Activated CD4-positive, CD25-positive, alpha-beta regulatory T cell treated with anti-CD3 and anti-CD28 coated beads, Interleukin-2, amount 50 U/mL, for 72 hours (primary cell): ENCODE measurements at regions not wholly inside any gene's neighbourhood (a gene's known extent, or its start where the extent isn't known, plus 50 kb on each side); places are given as distances from the start of the nearest gene placed in this dataset.

Experiments
- DNase-seq: peaks from one replicate; pipeline ENCODE4 v3.0.0; 2021

DNA sequence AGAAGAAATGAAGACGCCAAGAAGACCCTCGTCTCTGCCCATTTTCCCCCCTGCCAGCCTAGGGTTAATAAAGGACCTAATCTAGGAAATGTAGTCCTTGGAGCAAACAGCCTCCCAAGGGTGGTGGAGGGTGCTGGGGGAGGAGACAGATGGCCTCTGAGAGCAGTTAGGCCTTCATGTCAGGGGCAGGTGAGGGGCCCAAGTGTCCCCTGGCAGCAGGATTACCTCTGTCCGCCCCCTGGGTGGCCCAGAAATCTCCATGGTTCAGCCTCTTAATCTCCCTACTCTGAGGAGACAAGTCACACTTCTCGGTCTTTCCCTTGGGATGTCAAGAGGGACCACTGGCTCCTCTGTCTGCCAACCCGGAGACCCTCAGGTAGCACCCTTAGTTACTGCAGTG, 365.4 kb upstream of the TNRC6C start:
- DNase-seq = no peak

DNA sequence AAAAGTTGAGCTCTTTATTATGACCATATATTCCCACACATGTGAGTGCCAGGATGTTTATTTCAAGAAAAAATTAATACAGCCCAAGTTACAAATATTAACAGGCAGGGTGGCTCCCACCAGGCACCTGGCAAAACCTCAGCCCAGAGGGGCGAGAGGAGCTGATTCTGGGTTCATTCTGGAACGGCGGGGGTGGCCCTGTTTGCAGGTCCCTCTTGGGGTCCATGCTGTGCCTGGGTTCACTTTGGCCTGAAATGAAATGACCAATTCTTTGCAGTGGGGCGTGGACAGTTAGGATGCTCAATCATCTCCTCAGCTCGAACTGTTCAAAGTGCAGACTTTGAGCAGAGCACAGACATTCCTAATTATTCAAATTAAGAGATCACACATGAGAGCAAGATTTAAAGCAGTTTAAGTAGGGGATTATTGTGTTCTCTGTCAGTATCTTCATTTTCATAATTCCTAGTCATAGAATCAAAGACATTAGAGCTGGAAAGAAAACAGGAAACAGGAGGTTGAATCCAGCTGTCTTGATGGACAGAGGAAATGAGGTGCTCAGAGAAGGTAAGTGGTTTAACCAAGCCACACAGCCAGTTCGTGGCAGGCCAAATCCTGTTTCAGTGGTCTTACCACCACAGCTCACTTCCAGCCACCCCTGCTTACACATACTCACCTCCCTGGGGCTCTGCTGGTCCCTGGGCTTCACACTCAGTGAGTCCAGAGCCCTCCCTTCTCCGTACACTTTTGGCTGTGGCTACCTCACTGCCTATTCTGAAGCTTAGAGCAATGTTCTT, 363.9 kb upstream of the TNRC6C start:
- DNase-seq = no peak

DNA sequence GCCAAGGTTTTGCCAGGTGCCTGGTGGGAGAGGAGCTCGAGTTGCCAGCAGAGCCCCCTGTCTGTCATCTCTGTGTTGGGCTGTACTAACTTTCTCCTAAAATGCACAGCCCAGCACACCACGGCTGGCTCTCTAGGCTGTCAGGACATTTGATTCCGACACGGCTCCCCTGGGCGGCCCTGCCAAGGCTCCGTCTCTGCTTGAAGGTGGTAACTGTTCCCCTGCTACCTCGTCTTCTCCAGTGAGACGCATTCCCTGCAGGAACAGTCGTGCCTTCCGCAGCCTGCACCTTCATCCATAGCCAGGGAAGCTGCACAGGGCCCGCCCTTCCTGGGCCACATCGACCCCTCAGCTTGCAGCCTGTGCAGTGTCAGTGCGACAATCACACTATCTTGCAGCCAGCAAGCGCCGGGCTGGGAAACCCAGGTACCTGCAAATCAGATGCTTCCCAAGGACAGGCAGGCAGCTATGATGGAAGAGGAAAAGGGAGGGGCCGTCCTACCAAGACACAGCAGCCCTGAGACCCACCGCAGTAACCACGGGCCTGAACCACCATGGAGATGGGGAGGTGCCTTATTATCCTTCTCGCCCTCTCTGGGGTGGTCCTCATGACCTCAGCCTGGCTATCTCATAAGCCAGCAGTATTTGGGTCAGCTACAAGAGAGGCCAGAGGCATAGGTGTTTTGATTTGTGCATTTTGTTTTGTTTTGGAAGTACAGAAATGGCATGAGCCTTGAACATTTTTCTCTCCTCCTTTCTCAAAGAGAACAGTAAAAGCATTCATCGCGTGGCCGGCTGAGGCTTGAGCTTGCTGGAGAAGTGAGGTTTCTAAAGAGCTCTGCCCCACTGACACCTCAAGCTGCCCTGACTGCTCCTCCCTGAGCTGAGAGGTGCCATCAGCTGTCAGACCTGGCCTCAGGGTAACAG, 361.7 kb upstream of the TNRC6C start:
- DNase-seq = no peak

DNA sequence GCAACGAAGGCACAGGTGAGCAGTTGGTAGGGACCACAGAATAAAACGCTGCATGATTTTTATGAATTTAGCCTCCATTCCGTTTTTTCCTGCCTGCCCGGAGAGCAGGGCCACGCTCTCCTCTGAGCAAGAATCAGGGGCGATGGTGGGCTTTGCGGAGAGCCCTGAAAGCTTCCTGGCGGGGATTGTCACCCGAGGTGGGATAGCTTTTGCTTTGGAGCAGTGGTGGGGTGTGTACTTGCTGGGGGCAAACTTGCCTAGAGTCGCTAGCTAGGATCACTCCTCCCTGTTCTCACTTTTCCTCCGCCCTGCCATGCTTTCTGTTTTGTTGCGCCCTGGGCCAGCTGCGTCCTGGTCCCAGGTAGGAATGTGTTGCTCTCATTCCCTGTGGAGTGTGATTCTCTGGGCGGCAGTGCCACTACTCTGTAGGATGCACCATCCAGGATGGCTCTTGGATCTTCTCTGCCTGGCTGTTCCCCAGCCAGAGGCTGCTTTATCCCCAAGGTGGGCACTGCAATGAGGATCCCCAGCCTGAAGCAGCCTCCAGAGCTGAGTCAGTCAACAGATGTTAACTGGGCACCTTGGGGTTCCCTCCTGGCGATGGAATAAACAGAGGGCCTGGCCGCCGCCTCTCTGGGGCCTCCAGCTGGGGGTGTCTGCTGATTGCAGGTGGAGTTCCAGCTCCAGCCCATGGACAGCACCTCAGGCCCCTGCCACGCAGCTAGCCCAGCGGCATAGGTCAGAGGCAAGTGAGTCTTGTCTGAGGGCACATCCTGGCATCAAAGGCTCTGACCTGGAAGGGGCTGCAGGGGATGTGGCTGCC, 360.9 kb upstream of the TNRC6C start:
- DNase-seq = no peak

DNA sequence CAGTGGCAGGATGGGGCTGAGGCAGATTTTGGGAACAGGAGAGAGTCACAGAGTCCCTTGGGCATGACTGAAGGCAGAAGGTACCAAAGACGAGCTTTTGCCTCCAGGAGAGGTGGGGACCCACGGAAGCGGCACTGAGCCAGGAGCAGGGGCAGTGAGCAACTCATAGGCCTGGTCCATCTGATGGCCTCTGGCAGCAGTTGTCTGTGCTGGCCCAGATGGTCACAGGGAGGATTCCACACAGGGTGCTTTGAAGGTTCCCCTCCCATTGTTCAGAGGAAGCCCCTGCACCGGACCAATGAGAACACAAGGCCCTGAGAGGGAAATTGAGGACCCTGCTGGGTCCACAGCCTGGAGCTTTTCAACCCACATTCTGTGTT, 360.3 kb upstream of the TNRC6C start:
- no peak for DNase-seq

DNA sequence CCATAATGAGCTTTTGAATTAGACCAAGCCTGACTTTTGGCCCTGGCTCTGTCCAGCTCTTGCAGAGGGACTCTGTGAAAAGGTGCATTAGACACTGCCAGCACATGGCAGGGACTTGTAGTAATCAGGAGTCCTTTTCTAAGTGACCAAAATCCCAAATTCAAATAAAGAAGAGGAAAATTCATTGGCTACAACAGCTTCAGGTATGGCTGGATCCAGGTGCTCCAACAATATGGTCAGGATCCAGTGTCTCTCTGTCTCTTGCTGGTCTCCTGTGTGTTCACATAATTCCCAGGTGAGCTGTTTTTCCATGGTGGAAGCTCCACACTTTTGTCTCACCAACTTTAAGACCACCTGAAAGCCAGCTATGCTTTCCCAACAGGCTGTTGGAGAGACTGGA, 358.8 kb upstream of the TNRC6C start:
- no peak for DNase-seq

DNA sequence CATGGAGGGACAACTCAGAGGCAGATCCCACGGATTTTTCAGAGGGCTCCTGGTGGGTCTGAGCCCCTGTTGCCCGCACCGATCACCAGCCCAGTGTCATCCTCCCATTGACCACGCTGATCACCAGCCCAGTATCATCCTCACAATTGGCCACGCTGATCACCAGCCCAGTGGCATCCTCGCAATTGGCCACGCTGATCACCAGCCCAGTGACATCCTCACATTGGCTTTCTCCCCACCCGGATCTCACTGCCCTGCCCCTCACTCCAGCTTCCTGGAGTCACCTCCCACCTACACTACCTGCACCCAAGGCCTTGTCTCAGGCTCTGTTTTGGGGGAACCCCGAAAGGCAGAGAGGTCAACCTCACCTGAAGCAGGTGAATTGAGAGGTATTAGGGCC, 358.2 kb upstream of the TNRC6C start:
- no peak for DNase-seq

DNA sequence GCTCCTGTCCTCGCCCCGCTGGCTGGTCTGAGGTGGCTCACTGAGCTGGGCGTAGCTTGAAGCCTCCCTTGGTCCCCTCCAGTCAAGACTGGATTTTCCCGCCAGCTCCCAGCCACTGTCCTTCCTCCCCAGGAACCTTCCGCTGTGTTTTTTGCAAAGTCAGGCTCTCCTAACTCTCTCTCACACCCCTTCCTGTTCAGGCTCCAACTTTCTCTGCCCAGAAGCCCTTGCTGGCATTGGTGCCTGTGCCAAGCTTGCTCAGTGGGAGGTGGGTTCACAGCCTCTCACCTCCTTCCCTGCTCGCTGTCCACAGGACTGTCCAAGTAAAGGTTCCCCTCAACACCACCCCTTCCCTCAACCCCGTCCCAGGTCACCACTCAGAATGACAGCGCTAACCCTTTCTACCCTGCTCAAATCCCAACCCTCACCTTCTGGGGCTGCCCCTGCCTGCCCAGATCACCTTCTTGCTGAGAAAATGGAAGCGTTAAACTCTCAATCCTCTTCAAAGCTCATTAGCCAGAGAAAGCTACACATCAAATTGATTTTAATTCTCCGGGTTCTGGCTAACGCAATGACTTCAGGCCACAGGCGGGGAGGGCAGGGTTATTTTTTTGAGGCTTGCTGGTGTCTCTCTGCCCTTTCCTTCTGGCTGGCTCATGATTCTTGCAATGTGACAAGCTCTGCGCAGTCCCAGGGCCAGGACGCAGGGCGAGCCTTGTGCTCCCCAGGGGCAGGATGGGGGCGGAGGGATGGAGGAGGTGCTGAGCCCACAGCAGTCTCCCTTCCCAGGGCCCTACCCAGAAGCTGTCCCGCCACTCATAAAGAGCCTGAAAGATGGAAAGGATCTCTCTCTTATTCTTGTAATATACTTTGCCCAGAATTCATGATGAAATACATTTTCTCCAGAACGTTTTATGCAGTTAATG, 357.2 kb upstream of the TNRC6C start:
- DNase-seq = no peak

DNA sequence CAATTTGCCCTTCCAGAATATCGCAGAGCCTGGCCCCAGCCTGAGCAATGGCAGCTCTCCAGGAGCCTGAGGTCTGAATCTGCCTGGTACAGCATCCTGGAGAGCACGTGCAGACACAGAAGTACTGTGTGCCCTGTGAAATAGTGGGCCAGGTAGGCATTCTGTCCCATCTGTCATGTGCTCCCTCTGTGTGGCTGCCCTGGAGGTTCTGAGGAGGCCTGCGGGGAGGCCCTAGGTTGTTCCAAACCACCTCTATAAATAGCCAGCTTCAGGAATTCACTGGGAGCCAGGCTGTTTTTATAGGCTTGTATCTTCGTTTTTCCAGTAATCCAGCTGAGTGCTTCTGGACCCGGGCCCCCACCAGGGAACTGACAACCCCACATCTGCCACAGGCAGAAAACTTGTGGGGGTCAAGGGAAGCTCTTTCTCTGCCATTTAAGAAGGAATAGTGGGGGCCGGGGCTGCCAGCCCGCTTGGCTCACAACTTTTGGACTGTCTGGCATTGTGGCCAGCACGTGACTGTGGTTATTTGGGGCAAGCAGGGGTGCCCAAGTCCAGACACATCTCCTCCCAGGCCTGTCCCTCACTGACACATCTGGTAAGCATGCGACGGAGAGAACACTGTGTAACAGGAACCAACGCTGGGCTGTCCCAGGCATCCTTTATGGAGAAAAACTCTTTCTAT, 356.3 kb upstream of the TNRC6C start:
- DNase-seq = no peak

DNA sequence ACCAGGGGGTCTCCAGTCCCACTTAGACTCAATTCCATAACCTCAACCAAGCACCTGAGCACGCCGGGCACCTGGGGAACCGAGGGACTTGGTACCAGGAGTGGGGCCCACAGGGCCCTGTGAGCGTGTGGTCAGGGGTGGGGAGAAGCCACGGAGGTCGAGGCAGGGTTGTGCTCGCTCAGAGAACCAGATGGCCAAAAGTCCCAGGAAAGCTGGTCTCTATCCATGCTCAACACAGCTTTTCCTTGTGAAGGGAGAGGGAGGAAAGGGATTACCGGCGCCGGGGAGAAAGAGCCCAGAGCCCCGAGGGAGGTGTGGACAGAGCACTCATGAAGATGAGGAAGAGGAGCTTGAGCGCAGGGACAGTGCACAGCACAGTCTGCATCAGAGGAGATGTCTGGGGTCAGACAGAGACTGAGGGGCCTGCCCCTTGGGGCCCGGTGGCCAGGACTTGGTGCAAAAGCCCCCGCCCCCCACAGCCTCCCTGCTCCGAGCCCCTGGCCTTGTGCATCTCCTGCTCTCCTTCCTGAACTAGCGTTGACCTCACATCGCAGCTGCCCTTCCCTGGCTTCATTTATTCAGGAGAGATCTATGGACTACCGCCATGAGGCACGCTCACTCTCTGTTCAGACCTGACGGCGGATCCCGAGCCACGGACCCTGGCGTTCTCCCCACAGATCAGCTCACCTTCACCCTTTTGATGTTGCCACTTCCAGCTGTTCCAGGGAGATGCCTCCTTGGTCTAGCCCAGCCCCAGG, 355.4 kb upstream of the TNRC6C start:
- DNase-seq = no peak

DNA sequence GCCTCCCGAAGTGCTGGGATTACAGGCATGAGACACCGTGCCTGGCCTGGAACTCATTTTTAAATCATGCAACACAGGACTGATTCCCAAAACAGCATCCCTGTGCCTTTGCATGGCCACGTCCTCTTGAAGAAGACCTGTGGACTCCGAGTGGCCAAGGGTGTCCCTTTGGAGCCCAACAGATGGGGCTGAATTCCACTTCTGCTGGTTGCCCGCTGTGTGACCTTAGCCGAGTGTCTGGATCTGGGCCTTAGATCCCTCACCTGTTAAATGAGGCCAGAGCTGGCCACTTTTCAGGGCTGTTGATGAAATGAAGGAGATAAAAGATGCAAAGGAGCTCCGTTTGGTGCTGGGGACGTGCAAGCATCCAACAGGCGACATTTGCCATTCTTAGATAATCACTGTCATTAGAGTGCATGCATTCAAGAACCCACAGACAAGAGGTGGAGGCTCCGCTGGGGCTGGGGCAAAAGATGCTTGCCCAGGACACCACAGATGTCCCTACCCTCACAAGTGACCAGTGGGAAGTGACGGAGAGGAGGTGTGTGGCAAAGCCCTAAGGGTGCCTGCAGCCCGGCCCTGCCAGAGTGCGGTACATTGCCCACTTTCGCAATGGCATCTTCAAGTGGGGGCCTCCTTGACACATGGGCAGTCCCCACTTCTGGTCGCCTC, 354.1 kb upstream of the TNRC6C start:
- no peak for DNase-seq

DNA sequence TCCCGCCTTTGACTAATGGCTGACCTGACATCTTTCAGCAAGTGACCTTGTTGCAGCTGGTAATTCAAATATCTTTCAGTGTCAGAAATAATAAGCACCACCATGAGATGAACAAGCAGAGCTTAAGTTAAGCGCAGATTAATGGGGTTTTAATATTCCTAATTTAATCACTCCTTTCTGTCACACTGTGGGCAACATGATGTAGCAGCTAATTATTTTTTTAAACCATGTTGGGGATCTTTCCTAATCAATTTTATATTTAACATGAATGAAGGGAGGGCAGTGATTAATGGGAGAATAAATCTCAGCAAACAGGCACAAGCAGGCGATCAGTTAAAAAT, 353.6 kb upstream of the TNRC6C start:
- no peak for DNase-seq

DNA sequence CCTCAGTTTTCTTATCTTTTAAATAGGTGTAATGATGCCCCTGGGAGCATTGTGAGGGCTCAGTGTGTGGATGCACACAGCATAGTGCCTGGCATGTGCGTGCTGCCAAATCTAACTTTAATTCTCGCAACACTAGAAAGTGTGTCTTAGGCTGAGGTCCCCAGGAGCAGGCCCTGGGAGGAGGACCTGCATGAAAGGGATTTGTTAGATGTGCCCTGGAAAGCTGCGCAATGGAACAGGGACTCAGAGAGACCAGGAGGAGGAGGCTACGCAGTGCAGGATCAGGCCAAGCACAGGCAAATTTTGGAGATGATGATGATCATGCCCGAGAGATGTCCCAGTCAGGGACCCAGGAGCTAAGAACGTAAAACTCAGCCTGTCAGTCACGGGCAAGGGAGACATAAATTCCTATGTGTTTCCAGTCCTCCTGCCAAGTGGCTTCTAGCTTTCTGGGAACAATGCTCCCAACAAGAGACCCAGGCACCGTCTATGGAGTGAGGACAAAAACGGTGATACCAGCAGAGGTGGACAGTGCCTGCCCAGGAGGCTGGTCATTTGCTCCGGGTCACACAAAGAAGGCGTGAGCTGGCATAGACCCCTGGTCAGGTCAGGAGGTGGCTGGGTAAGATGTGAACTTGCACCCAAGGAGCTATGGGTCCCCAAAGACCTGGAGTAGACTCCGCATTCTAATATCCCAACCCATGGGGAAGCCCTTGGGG, 352.2 kb upstream of the TNRC6C start:
- no peak for DNase-seq

DNA sequence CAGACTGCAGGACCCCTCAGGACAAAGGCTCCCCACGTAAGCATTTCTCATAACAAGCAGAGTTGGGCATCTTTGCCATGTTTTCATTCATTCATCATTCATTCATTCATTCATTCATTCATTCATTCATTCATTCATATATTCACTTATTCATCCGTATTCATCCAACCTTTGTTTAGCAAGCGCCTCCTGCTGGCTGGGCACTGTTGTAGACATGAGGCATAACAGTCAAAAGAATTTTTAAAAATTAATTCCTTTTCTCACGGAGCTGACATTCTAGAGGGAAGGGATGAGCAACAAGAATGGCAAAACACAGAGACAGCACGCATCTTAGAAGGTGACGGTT, 351.7 kb upstream of the TNRC6C start:
- DNase-seq = no peak

DNA sequence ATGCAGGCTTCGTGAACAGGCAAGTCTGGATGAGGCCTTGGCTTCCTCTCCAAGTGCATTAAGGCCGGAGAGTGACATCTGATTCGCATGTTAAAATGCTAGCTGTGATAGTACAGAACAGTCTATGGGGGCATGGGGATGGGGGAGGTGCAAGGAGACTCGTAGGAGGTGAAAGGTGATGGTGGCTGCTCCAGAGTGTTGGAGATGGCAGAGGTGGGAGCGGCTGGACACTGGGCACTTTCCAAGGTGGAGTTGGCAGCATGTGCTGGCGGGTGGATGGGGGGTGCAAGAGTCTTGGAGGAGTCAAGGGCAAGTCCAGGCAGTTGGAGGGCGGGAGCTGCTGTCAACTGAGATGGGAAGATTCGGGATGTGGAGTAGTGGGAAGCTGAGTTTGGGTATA, 350.9 kb upstream of the TNRC6C start:
- no peak for DNase-seq

DNA sequence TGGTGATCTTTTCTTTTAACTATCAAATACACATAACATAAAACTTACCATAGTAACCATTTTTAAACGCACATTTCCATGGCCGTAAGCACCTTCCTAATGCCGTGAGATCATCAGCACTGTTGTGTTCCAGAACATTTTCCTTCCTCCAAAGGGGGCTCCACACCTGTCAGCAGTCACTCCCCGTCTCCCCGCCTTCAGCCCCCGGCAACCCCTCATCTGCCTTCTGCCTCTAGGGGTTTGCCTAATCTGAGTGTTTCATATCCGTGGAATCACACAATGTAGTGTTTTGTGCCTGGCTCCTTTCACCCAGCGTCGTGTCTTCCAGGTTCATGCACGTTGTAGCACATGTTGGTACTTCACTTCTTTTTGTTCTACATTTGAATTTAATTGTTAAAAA, 350.1 kb upstream of the TNRC6C start:
- no peak for DNase-seq

DNA sequence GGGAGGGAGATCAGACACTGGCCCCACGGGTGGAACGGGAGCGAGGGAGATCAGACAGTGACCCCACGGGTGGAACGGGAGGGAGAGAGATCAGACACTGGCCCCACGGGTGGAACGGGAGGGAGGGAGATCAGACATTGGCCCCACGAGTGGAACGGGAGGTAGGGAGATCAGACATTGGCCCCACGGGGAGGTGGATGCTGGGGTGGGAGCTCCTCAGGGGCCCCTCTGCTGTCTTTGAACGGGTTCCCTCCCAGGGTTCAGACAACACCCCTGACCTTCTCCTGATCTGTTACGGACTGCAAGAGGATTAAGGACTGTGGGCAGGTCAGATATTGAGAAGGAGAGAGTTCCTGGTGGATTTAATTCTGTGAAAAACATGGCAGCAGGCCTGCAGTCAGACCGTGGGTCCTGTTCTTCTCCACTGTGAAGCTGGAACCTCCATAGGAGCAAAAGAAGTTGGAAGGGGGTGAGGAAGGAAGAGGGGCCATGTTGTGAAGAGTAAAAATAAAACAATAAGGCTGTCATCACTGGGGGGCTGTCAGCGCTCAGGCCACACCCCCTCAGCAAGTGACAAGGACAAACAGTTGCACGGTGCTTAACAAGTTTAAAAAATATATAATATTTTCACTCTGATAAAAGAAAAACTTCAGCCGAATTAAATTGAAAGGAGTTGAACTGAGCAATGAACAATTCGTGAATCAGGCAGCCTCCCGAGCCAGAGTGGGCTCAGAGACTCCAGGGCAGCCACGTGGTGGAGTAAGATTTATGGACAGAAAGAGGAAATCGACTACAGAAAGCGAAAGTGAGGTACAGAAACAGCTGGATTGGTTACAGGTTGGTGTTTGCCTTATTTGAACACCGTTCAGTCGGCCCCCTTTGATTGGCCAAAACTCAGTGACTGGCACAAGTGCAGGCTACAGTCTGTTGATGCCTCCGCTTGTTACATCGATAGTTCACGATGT, 348.7 kb upstream of the TNRC6C start:
- DNase-seq = peak; percentile 46

DNA sequence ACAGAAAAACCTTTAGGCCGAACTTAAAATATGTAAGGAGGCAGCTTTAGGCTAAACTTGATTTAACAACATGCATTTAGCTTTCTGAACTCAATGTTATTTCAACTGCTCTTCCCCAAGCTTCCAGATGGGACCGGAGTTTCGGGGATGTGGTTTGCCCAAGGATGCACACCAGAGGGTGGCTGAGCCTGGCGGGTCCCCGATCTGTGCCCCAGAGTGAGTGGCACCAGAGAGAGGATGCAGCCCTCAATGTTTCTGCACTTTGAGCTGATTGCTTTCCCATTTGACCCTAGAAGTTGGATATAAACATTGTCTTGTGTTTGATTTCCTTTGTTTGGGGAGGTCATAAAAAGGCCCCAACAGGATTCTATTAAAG, 348.0 kb upstream of the TNRC6C start:
- DNase-seq = no peak
